ENCODE measurements at regions not wholly inside any gene's neighbourhood (a gene's known extent, or its start where the extent isn't known, plus 50 kb on each side); places are given as distances from the start of the nearest gene placed in this dataset.

DNA sequence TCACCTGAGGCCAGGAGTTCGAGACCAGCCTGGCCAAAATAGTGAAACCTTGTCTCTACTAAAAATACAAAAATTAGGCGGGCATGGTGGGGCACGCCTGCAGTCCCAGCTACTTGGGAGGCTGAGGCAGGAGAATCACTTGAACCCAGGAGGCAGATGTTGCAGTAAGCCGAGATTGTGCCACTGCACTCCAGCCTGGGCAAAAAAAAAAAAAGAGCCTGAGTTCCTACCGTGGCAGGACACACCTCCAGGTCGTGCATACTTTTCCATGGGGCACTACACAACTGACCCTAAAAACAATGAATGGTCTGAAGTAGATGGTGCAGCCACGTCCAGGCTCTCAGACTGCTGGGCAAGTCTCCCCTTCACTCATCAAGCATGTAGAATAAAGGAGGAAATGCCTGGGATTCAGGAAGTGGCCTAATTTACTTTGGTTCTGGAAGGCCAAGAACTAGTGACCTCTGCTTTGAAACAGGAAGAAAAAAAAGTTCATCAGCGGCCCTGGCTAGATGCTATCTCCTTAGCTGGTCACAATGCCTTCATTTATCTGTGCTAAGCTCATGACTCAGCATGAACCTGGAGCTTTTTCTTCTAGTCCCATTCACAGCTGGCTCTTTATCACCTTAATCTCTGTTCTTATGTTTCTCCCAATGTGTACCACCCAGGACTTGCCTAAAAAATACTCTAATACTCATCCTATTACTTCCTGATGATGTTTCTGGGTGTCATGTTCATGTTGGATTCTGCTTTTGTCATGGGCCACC is 55.8 kb upstream of the OR6J1 start:
- intact Hi-C loops (cut with DNase I) = no loop called here
- DNase-seq (no peak), ATAC-seq (peak in 1 of 2 donors; percentile 15)

DNA sequence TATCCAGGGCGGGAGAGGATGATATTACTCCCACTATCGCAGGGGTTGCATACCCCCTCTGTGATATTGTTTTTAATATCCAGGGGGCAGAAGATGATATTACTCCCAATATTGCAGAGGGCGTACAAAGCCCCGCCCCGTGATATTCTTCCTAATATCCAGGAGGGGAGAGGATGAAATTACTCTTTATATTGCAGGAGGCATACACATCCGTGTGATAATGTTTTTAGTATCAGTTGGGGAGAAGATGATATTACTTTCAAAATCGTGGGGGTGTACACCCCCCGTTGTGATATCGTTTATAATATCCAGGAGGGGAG is 52.9 kb upstream of the OXA1L start:
- intact Hi-C loops (cut with DNase I) = no loop called here
- DNase-seq = no peak
- no peak for ATAC-seq

DNA sequence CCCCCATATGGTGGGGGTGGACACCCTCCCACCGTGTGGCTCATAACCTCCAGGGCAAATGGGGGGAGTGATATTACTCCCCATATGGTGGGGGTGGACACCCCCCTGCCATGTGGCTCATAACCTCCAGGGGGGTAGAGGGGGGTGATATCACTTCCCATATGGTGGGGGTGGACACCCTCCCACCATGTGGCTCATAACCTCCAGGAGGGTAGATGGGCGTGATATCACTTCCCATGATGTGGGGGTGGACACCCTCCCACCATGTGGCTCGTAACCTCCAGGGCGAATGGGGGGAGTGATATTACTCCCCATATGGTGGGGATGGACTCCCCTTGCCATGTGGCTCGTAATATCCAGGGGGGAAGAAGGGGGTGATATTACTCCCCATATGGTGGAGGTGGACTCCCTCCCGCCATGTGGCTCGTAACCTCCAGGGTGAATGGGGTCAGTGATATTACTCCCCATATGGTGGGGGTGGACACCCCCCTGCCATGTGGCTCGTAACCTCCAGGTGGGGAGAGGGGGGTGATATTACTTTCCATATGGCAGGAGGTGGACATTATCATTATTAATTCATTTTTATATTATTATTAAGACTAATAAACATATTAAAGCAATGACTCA is 51.2 kb upstream of the OXA1L start:
- DNase-seq (no peak), ATAC-seq (no peak)
- intact Hi-C loops (cut with DNase I) = no loop called here

DNA sequence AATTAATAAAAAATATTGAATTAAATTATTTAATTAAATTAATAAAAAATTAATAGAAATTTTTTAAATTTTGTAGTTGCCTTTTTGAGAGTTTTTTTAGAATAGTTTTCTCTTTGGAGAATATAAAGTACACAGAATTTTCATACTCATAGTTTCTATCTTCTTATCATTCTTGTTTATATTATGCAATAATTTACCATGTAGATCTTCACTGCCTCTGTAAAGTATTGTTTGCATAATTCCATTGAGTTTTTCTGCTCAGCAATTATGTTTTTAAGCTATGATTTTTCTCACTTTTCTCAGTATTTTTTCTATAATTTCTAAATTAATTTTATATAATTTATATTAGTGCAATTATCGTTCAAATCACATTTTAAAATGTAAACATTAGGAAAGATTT is 50.6 kb upstream of the OXA1L start:
- intact Hi-C loops (cut with DNase I) = no loop called here

More for the DNA sequence above, 50.6 kb upstream of the OXA1L start:
- ATAC-seq (no peak), DNase-seq (no peak)
